T-cell (primary cell): ENCODE measurements at regions not wholly inside any gene's neighbourhood (a gene's known extent, or its start where the extent isn't known, plus 50 kb on each side); places are given as distances from the start of the nearest gene placed in this dataset.
"Not testable (repeated sequence)": the region's sequence is repeated elsewhere in the genome, so short reads cannot be mapped to it uniquely, and the experiment has no call there.

Experiments
- ATAC-seq, 4 experiments: fragments of 200-7000 bp in 3 of 4; fragments of 150-1000 bp in 1 of 4; cut with Tn5 transposase; replicated peaks in 1 of 4; 1 replicate in 3 of 4; 2 replicates in 1 of 4; pipeline ENCODE4 v1.10.0; 2021; ENCODE audit warnings: moderate library complexity in 3 of 4, mild to moderate bottlenecking in 2 of 4, moderate number of reproducible peaks in 1 of 4
- CTCF ChIA-PET, 2 donors: fragments of 300-600 bp; sonication (Branson Sonifier 250); formaldehyde crosslinking; loops; one replicate each; lab custom pipeline; 2022; ENCODE audit warnings: antibody characterized with exemption in 2 of 2; lab: Charles Lee
- POLR2A ChIA-PET, 2 donors: fragments of 300-600 bp; sonication (Branson Sonifier 250); formaldehyde crosslinking; loops; one replicate each; lab custom pipeline; 2022; ENCODE audit warnings: antibody characterized with exemption in 2 of 2; lab: Charles Lee
- DNase-seq, 35 experiments: peaks; one replicate each; pipeline versions ENCODE4 v3.0.0 to v3.0.0-alpha.2; 2013 to 2023
- H3K27ac ChIP-seq: one replicate; pipeline ENCODE4 v1.5.1; 2013; ENCODE audit warnings: low read length
- H3K27me3 ChIP-seq, 2 experiments: replicated peaks in 1 of 2; 1 replicate in 1 of 2; 2 replicates in 1 of 2; pipeline versions ENCODE4 v1.6.1 to v1.7.0; 2013; ENCODE audit warnings: low read length in 1 of 2, mixed read lengths in 1 of 2; ENCODE audit not compliant: control insufficient read depth in 2 of 2, insufficient read depth in 2 of 2; ENCODE audit errors: extremely low read depth in 1 of 2
- H3K36me3 ChIP-seq, 2 donors: 1 replicate in 1 of 2; 2 replicates in 1 of 2; pipeline versions ENCODE4 v1.6.1 to v1.7.0; 2013; ENCODE audit warnings: low read length in 1 of 2; ENCODE audit not compliant: control insufficient read depth in 2 of 2, insufficient read depth in 1 of 2; ENCODE audit errors: extremely low read depth in 1 of 2
- H3K4me1 ChIP-seq, 2 experiments: 1 replicate in 1 of 2; 2 replicates in 1 of 2; pipeline versions ENCODE4 v1.6.1 to v1.7.0; 2013; ENCODE audit warnings: low read length in 2 of 2, mixed read lengths in 1 of 2; ENCODE audit not compliant: insufficient read depth in 2 of 2, control insufficient read depth in 1 of 2; ENCODE audit errors: extremely low read depth in 1 of 2
- H3K4me3 ChIP-seq, 2 donors: 1 replicate in 1 of 2; 2 replicates in 1 of 2; pipeline versions ENCODE4 v1.5.1 to v1.7.0; 2013; ENCODE audit warnings: mild to moderate bottlenecking in 2 of 2, low read length in 1 of 2, moderate library complexity in 1 of 2; ENCODE audit not compliant: control insufficient read depth in 1 of 2; ENCODE audit errors: extremely low read depth in 1 of 2
- H3K9me3 ChIP-seq: 2 replicates; pipeline ENCODE4 v1.7.0; 2013
- H3K27ac Mint-ChIP-seq, 2 donors: one replicate each; pipeline ENCODE4 v1.8.0; 2020 to 2021; ENCODE audit warnings: mild to moderate bottlenecking in 2 of 2, mixed read lengths in 2 of 2
- H3K27me3 Mint-ChIP-seq, 2 donors: one replicate each; pipeline ENCODE4 v1.8.0; 2021 to 2022; ENCODE audit warnings: mixed read lengths in 2 of 2
- H3K36me3 Mint-ChIP-seq: one replicate; pipeline ENCODE4 v1.8.0; 2021; ENCODE audit warnings: mixed read lengths
- H3K4me1 Mint-ChIP-seq, 3 donors: one replicate each; pipeline ENCODE4 v1.8.0; 2020 to 2022; ENCODE audit warnings: mixed read lengths in 3 of 3, mild to moderate bottlenecking in 1 of 3
- H3K4me3 Mint-ChIP-seq, 3 donors: one replicate each; pipeline ENCODE4 v1.8.0; 2020 to 2022; ENCODE audit warnings: mild to moderate bottlenecking in 3 of 3, mixed read lengths in 3 of 3, moderate library complexity in 3 of 3
- H3K9me3 Mint-ChIP-seq, 3 donors: one replicate each; pipeline ENCODE4 v1.8.0; 2020 to 2022; ENCODE audit warnings: mixed read lengths in 3 of 3
- WGBS: methylation state at CpG from one replicate; pipeline ENCODE4 v1.1.5; 2013; ENCODE audit warnings: missing lambda C conversion rate; ENCODE audit not compliant: insufficient coverage; 5-methylcytosine and 5-hydroxymethylcytosine counted together

DNA sequence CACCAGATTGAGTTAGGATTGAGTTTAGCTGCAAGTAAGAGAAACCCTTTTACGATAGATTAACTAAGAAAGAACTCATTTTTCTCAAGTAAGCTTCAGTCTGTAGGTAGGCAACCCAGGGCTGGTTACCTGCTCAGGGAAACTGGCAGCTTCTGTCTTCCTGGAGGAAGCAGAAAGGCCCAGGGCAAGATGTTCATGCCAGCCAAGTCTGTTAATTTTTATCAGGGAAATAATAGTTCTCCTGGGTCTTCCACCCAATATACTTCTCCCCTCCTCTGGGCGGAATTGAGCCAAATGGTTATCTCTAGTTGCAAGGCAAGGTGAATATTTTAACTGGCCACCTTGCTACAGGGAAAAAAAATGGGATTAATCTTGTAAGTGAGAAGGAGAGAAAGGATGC lies 98.2 kb downstream of the UTRN start:
- H3K4me1 ChIP-seq = peaks cover 0 to 10% of the 10 kb centered on the region in 2 experiments
- POLR2A ChIA-PET = no interaction called here
- no peak overlapping the region for H3K4me3 ChIP-seq
- H3K36me3 Mint-ChIP-seq = peaks cover 44% of the 10 kb centered on the region
- no peak overlapping the region for H3K4me3 Mint-ChIP-seq
- no peak for DNase-seq
- CTCF ChIA-PET = no interaction called here
- H3K9me3 Mint-ChIP-seq = peaks cover 4 to 11% (median 10%) of the 10 kb centered on the region in 3 donors
- no peak for ATAC-seq
- H3K36me3 ChIP-seq = peaks cover 0 to 11% of the 10 kb centered on the region in 2 donors
- no CpG with 5 or more reads among the region's 2 CpGs for whole genome bisulfite sequencing
- peak overlapping the region in 1 of 2 donors; percentile 16 for H3K27ac Mint-ChIP-seq
- peaks cover 51 to 71% (median 64%) of the 10 kb centered on the region in 3 donors for H3K4me1 Mint-ChIP-seq
- H3K27me3 Mint-ChIP-seq = no peaks in the 10 kb centered on the region
- H3K27me3 ChIP-seq = no peaks in the 10 kb centered on the region
- H3K9me3 ChIP-seq = no peaks in the 10 kb centered on the region
- no peak overlapping the region for H3K27ac ChIP-seq

DNA sequence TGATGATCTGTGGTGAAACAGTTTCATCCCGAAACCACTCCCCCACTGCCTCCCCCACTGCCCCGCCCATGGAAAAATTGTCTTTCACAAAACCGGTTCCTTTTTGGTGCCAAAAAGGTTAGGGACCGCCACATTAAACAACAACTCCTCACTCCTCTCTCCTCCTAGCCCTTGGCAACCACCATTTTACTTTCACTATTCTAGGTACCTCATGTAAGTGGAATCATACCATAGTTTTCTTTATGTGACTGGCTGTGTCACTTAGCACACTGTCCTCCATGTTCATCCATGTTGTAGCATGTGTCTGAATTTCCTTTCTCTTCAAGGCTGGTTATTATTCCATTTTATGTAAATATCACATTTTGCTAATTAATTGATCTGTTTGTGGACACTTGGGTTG lies 99.3 kb downstream of the UTRN start:
- POLR2A ChIA-PET = no interaction called here
- H3K4me3 Mint-ChIP-seq = no peak overlapping the region

DNA sequence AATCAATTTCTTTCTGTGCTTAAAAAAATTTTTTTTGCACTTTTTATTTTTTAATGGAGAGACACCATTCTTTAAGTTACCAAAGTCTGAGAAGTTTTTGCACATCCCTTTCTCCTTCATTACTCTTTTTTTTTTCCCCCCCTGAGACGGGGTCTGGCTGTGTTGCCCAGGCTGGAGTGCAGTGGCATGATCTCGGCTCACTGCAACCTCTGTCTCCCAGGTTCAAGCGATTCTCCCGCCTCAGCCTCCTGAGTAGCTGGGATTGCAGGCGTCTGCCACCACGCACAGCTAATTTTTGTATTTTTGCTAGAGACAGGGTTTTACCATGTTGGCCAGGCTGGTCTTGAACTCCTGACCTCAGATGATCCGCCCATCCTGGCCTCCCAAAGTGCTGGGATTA lies 104.3 kb downstream of the UTRN start:
- H3K9me3 Mint-ChIP-seq, H3K27ac ChIP-seq, H3K4me1 ChIP-seq, H3K27me3 Mint-ChIP-seq, ATAC-seq, DNase-seq, H3K4me3 Mint-ChIP-seq, H3K27me3 ChIP-seq, H3K4me3 ChIP-seq, H3K9me3 ChIP-seq, H3K27ac Mint-ChIP-seq, CTCF ChIA-PET: not testable (repeated sequence)
- 95% methylated on average over 4 of the region's 7 CpGs for WGBS
- peaks cover 0 to 22% of the 10 kb centered on the region in 2 donors for H3K36me3 ChIP-seq
- Mint-ChIP-seq H3K36me3 (peaks cover 40% of the 10 kb centered on the region), H3K4me1 (peaks cover 65 to 77% (median 70%) of the 10 kb centered on the region in 3 donors)
- POLR2A ChIA-PET = interaction anchor here in 1 of 2 donors (0.6 to 0.7 kb wide), 2 partner anchors 14 to 43 kb away, joined by 3 to 4 read pairs; no protein-coding TSS in a partner anchor

More for the DNA sequence above, 99.3 kb downstream of the UTRN start:
- H3K36me3 ChIP-seq = peaks cover 0 to 13% of the 10 kb centered on the region in 2 donors
- Mint-ChIP-seq H3K9me3 (peaks cover 4 to 11% (median 10%) of the 10 kb centered on the region in 3 donors), H3K36me3 (peaks cover 45% of the 10 kb centered on the region), H3K4me1 (peaks cover 51 to 68% (median 60%) of the 10 kb centered on the region in 3 donors), H3K27me3 (no peaks in the 10 kb centered on the region), H3K27ac (no peak overlapping the region)
- CTCF ChIA-PET = no interaction called here
- H3K4me3 ChIP-seq = no peak overlapping the region
- H3K27ac ChIP-seq = no peak overlapping the region
- no peak for DNase-seq
- H3K27me3 ChIP-seq = no peaks in the 10 kb centered on the region
- WGBS = 67% methylated on average over 1 of the region's 4 CpGs
- no peaks in the 10 kb centered on the region for H3K9me3 ChIP-seq
- peaks cover 0 to 3% of the 10 kb centered on the region in 2 experiments for H3K4me1 ChIP-seq
- ATAC-seq = no peak

DNA sequence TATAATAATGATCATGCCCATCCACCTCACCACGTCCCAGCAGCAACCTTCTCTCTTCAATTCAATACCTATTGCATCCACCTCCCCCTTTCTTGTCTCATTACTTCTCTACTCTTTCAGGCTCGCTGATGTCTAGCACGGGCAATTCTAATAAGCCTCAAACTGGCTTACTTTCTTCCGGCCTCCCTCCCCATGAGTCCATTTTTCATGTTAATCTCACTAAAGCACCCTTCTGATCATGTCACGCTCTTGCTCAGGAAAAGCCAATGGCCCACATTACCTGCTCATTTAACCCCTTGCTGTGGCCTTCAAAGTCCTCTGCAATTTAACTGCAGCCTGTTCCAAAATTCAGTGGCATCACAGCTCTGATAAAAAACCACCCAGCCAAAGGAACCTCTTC lies 105.1 kb downstream of the UTRN start:
- H3K27ac Mint-ChIP-seq = no peak overlapping the region
- DNase-seq (no peak), ATAC-seq (no peak)
- WGBS = 98% methylated on average over 5 of the region's 5 CpGs
- no peak overlapping the region for H3K4me3 Mint-ChIP-seq
- Histone ChIP-seq H3K9me3 (no peaks in the 10 kb centered on the region), H3K4me3 (no peak overlapping the region), H3K4me1 (peaks cover 7% of the 10 kb centered on the region in 2 experiments), H3K27ac (no peak overlapping the region), H3K36me3 (peaks cover 0 to 22% of the 10 kb centered on the region in 2 donors), H3K27me3 (no peaks in the 10 kb centered on the region)
- ChIA-PET CTCF (no interaction called here), POLR2A (interaction anchor here in 1 of 2 donors (0.6 kb wide), 1 partner anchor 44 kb away, joined by 4 read pairs; no protein-coding TSS in a partner anchor)
- peaks cover 61 to 74% (median 65%) of the 10 kb centered on the region in 3 donors for H3K4me1 Mint-ChIP-seq
- H3K36me3 Mint-ChIP-seq = peaks cover 35% of the 10 kb centered on the region
- no peaks in the 10 kb centered on the region for H3K27me3 Mint-ChIP-seq
- H3K9me3 Mint-ChIP-seq = peaks cover 0 to 6% (median 4%) of the 10 kb centered on the region in 3 donors

DNA sequence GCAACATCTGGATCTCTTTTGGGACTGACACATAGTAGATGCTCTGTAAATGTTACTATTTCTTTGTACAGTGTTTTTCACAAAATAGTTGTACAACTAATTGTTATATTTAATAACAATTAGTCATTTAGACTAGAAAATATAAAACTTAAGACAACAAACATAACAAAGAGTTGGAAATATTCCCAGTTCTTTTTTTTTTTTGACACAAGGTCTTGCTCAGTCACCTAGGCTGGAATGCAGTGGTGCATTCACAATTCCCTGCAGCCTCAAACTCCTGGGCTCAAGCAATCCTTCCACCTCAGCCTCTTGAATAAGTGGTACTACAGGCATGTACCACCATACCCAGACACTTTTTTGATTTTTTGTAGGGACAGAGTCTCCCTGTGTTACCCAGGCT lies 105.8 kb downstream of the UTRN start:
- Mint-ChIP-seq H3K4me1 (peaks cover 65 to 71% (median 70%) of the 10 kb centered on the region in 3 donors), H3K36me3 (peaks cover 36% of the 10 kb centered on the region), H3K27ac (no peak overlapping the region), H3K27me3 (no peaks in the 10 kb centered on the region), H3K9me3 (peaks cover 0 to 6% (median 4%) of the 10 kb centered on the region in 3 donors), H3K4me3 (no peak overlapping the region)
- Histone ChIP-seq H3K36me3 (peaks cover 0 to 22% of the 10 kb centered on the region in 2 donors), H3K27ac (no peak overlapping the region), H3K9me3 (no peaks in the 10 kb centered on the region), H3K4me3 (no peak overlapping the region), H3K4me1 (peaks cover 7% of the 10 kb centered on the region in 2 experiments), H3K27me3 (no peaks in the 10 kb centered on the region)
- DNase-seq = no peak
- no peak for ATAC-seq
- POLR2A ChIA-PET = no interaction called here
- CTCF ChIA-PET = interaction anchor here in 1 of 2 donors (1.2 kb wide), 1 partner anchor 12 kb away, joined by 3 read pairs; no protein-coding TSS in a partner anchor

GRCh38 chr6:144392536-144392935 lies 107.4 kb downstream of the UTRN start:
- H3K9me3 ChIP-seq = no peaks in the 10 kb centered on the region
- CTCF ChIA-PET = interaction anchor here in 1 of 2 donors (1.2 kb wide), 1 partner anchor 822 kb away, joined by 3 read pairs; no protein-coding TSS in a partner anchor
- no peaks in the 10 kb centered on the region for H3K27me3 ChIP-seq
- Mint-ChIP-seq H3K4me3 (peak overlapping the region in 1 of 3 donors; percentile 11), H3K36me3 (peaks cover 51% of the 10 kb centered on the region), H3K27me3 (no peaks in the 10 kb centered on the region), H3K27ac (no peak overlapping the region), H3K9me3 (peaks cover 2 to 8% (median 4%) of the 10 kb centered on the region in 3 donors), H3K4me1 (peaks cover 70 to 72% (median 71%) of the 10 kb centered on the region in 3 donors)
- WGBS = 40% methylated on average over 1 of the region's 1 CpG
- POLR2A ChIA-PET = interaction anchor here in 1 of 2 donors (0.6 kb wide), 1 partner anchor 15 kb away, joined by 3 read pairs; no protein-coding TSS in a partner anchor
- H3K4me1 ChIP-seq = peaks cover 7% of the 10 kb centered on the region in 2 experiments
- H3K4me3 ChIP-seq = no peak overlapping the region
- no peak for DNase-seq
- H3K27ac ChIP-seq = no peak overlapping the region
- ATAC-seq = no peak
- peaks cover 0 to 18% of the 10 kb centered on the region in 2 donors for H3K36me3 ChIP-seq
